ENCODE measurements at regions not wholly inside any gene's neighbourhood (a gene's known extent, or its start where the extent isn't known, plus 50 kb on each side); places are given as distances from the start of the nearest gene placed in this dataset.
A peak's percentile ranks its signal among the peaks of the same experiment; 100 is the strongest.

DNA sequence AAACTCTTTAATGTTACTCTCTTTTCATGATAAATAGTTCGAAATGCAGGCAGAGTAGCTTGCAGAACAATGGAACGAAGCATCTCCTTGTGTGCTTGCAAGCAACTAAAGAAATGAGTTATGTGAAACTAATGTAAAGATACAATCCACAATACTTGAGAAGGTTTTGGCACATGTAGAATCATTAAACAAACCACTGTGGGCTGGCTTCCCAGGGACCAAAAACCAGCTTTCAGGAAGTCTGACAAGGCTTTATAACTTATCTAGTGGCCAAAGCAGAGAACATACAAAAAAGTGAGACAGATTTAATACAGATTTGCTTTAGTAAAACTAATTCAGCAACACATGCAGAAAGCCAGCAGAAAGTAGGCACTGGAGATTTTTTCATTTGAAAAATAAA, 1673.8 kb upstream of the AGA start:
- in situ Hi-C loops (cut with MboI): no loop called here

DNA sequence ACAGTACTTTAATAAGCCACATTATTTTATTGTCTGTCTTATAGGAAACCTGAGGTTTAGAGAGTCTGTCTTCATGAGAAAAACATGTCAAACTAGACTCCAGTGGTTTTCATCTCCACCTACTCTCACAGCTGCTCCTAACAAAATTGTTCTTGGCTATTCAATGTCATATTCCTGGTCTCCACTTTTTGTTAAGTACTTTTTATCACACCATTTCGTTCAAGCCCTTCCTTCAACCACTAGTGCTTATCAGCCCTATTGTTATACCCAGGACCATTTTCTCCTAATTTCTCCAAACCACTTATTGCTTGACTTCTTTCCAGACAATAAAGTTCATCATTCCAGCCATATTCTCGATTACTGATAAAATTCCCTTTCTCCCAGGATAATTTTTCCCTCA, 1674.3 kb upstream of the AGA start:
- H3K4me2 ChIP-seq (ENCODE audit: control insufficient read depth, insufficient read depth): no peak overlapping the region
- no peak overlapping the region for H3K4me3 ChIP-seq
- POLR2A ChIA-PET: no interaction called here
- RAD21 ChIA-PET (ENCODE audit: unreplicated experiment): no interaction called here
- H2AFZ ChIP-seq (ENCODE audit: control insufficient read depth, low read depth, low read length): no peak overlapping the region
- H3K4me1 ChIP-seq (ENCODE audit: control insufficient read depth, insufficient read depth, low read length): no peaks in the 10 kb centered on the region
- peak; percentile 31 for ATAC-seq
- no peaks in the 10 kb centered on the region for H4K20me1 ChIP-seq (ENCODE audit: control insufficient read depth, insufficient read depth)
- in situ Hi-C loops (cut with MboI): no loop called here
- CTCF ChIA-PET: interaction anchor here (1.2 kb wide), 1 partner anchor 191 kb away, joined by 3 read pairs; no protein-coding TSS in a partner anchor
- no peak for DNase-seq (ENCODE audit: low read depth, low spot score)
- H3K9ac ChIP-seq (ENCODE audit: control insufficient read depth, insufficient read depth, low read length): no peak overlapping the region
- intact Hi-C loops (cut with micrococcal nuclease; ENCODE audit: unreplicated experiment): no loop called here
- H3K27me3 ChIP-seq (replicated peaks in 1 of 2; ENCODE audit: control insufficient read depth in 2 of 2, insufficient read depth in 2 of 2, low read length in 1 of 2): no peaks in the 10 kb centered on the region
- no peak for FAIRE-seq
- no peak for TF ChIP-seq GABPA (IDR thresholded peaks at IDR 0.05; ENCODE audit: low read depth)
- BruUV-seq (replicated peaks): no TSS peak
- H3K27ac ChIP-seq (ENCODE audit: control insufficient read depth, insufficient read depth): no peak overlapping the region
- SMC1A ChIA-PET (ENCODE audit: uncharacterized antibody, unreplicated experiment): interaction anchor here (1.2 to 1.4 kb wide), 2 partner anchors 9 to 11 kb away, joined by 4 read pairs; no protein-coding TSS in a partner anchor
- H3K79me2 ChIP-seq (ENCODE audit: control insufficient read depth, insufficient read depth, low read length): no peaks in the 10 kb centered on the region
- H3K9me3 ChIP-seq (replicated peaks; ENCODE audit: control insufficient read depth, insufficient read depth, low read length): no peaks in the 10 kb centered on the region
- 0% methylated on average over 2 of the region's 2 CpGs for WGBS (ENCODE audit: insufficient coverage, insufficient replicate concordance, low lambda C conversion rate, missing lambda C conversion rate)
- H3K36me3 ChIP-seq (ENCODE audit: control insufficient read depth in 2 of 2, insufficient read depth in 2 of 2, low read length in 1 of 2): no peaks in the 10 kb centered on the region

More for the DNA sequence above, 1673.8 kb upstream of the AGA start:
- WGBS (ENCODE audit: insufficient coverage, insufficient replicate concordance, low lambda C conversion rate, missing lambda C conversion rate): 3% methylated on average over 2 of the region's 2 CpGs
- TF ChIP-seq NFYA (IDR thresholded peaks at IDR 0.05; ENCODE audit: borderline replicate concordance, low read depth, low read length): no peak
- ChIA-PET SMC1A (ENCODE audit: uncharacterized antibody, unreplicated experiment) (interaction anchor here (0.7 to 1.4 kb wide), 4 partner anchors 9 to 123 kb away, joined by 3 to 4 read pairs (median 4); no protein-coding TSS in a partner anchor), RAD21 (ENCODE audit: unreplicated experiment) (no interaction called here), CTCF (interaction anchor here (1.0 to 1.2 kb wide), 2 partner anchors 12 to 192 kb away, joined by 3 read pairs; no protein-coding TSS in a partner anchor), POLR2A (interaction anchor here (0.7 to 1.0 kb wide), 2 partner anchors 11 to 135 kb away, joined by 3 read pairs; no protein-coding TSS in a partner anchor)
- Histone ChIP-seq H3K4me3 (no peak overlapping the region), H3K27me3 (replicated peaks in 1 of 2; ENCODE audit: control insufficient read depth in 2 of 2, insufficient read depth in 2 of 2, low read length in 1 of 2) (no peaks in the 10 kb centered on the region), H3K9me3 (replicated peaks; ENCODE audit: control insufficient read depth, insufficient read depth, low read length) (no peaks in the 10 kb centered on the region), H3K4me2 (ENCODE audit: control insufficient read depth, insufficient read depth) (no peak overlapping the region), H3K36me3 (ENCODE audit: control insufficient read depth in 2 of 2, insufficient read depth in 2 of 2, low read length in 1 of 2) (no peaks in the 10 kb centered on the region), H3K4me1 (ENCODE audit: control insufficient read depth, insufficient read depth, low read length) (no peaks in the 10 kb centered on the region), H4K20me1 (ENCODE audit: control insufficient read depth, insufficient read depth) (no peaks in the 10 kb centered on the region), H3K27ac (ENCODE audit: control insufficient read depth, insufficient read depth) (no peak overlapping the region), H3K9ac (ENCODE audit: control insufficient read depth, insufficient read depth, low read length) (no peak overlapping the region), H2AFZ (ENCODE audit: control insufficient read depth, low read depth, low read length) (no peak overlapping the region), H3K79me2 (ENCODE audit: control insufficient read depth, insufficient read depth, low read length) (no peaks in the 10 kb centered on the region)
- intact Hi-C loops (cut with micrococcal nuclease; ENCODE audit: unreplicated experiment): no loop called here
- FAIRE-seq (no peak), ATAC-seq (peak; percentile 64), DNase-seq (ENCODE audit: low read depth, low spot score) (no peak)
- no TSS peak for BruUV-seq (replicated peaks)

Data from GM12878 (cell line).